Gastrocnemius medialis (tissue), 4 donors: ENCODE measurements at regions not wholly inside any gene's neighbourhood (a gene's known extent, or its start where the extent isn't known, plus 50 kb on each side); places are given as distances from the start of the nearest gene placed in this dataset.

ENCODE experiments used
- ATAC-seq, 2 donors: fragments of 150-250 bp; one replicate each; pipeline ENCODE4 v1.9.1; 2016
- DNase-seq, 2 donors: peaks; one replicate each; pipeline ENCODE4 v3.0.0-alpha.2; 2019
- H3K27ac ChIP-seq, 4 donors: fragments of 200-600 bp; sonication (generic); 1 replicate in 1 of 4; 2 replicates in 3 of 4; pipeline ENCODE4 v1.5.1; 2016 to 2018; ENCODE audit warnings: mild to moderate bottlenecking in 2 of 4, moderate library complexity in 1 of 4
- H3K27me3 ChIP-seq, 3 donors: fragments of 200-600 bp; sonication (generic) in 2 of 3; 1 replicate in 1 of 3; 2 replicates in 2 of 3; pipeline versions ENCODE4 v1.5.1 to v1.6.0; 2016 to 2019; ENCODE audit warnings: mild to moderate bottlenecking in 1 of 3, moderate library complexity in 1 of 3
- H3K36me3 ChIP-seq, 2 donors: fragments of 200-600 bp; sonication (generic) in 1 of 2; one replicate each; pipeline ENCODE4 v1.5.1; 2017 to 2018
- H3K4me1 ChIP-seq, 2 donors: fragments of 200-600 bp; sonication (generic) in 1 of 2; one replicate each; pipeline ENCODE4 v1.5.1; 2016 to 2017; ENCODE audit warnings: mild to moderate bottlenecking in 2 of 2
- H3K4me3 ChIP-seq, 4 donors: fragments of 200-600 bp; sonication (generic) in 3 of 4; 1 replicate in 1 of 4; 2 replicates in 3 of 4; pipeline ENCODE4 v1.5.1; 2016 to 2019; ENCODE audit warnings: mild to moderate bottlenecking in 2 of 4
- H3K9me3 ChIP-seq, 3 donors: fragments of 200-600 bp; sonication (generic) in 2 of 3; 1 replicate in 1 of 3; 2 replicates in 2 of 3; pipeline ENCODE4 v1.5.1; 2016 to 2019
- POLR2A ChIP-seq, 2 donors: fragments of 450-650 bp; IDR thresholded peaks; one replicate each; pipeline ENCODE4 v1.6.1; 2017; ENCODE audit warnings: antibody characterized with exemption in 2 of 2, mild to moderate bottlenecking in 2 of 2, moderate library complexity in 2 of 2
- in situ Hi-C, 4 donors: fragments of 200-750 bp; cut with MboI; loops; one replicate each; pipeline versions ENCODE4 v1.15.0 to v1.8.0; 2017; ENCODE audit warnings: low sequenced_read_pairs in 4 of 4
- intact Hi-C: fragments of 100-400 bp; cut with DNase I; formaldehyde crosslinking; loops from one replicate; pipeline ENCODE4 v1.15.1; 2023; ENCODE audit warnings: low total_unique reads
- TF ChIP-seq, protein P1 (sequence below), 5 experiments: fragments of 450-650 bp in 3 of 5; fragments of 200-600 bp in 2 of 5; sonication (generic) in 2 of 5; IDR thresholded peaks in 4 of 5; conservative IDR thresholded peaks in 1 of 5; 1 replicate in 4 of 5; 2 replicates in 1 of 5; pipeline ENCODE4 v1.5.1; 2016 to 2019; ENCODE audit warnings: antibody characterized with exemption in 5 of 5, mild to moderate bottlenecking in 3 of 5, moderate library complexity in 3 of 5

DNA sequence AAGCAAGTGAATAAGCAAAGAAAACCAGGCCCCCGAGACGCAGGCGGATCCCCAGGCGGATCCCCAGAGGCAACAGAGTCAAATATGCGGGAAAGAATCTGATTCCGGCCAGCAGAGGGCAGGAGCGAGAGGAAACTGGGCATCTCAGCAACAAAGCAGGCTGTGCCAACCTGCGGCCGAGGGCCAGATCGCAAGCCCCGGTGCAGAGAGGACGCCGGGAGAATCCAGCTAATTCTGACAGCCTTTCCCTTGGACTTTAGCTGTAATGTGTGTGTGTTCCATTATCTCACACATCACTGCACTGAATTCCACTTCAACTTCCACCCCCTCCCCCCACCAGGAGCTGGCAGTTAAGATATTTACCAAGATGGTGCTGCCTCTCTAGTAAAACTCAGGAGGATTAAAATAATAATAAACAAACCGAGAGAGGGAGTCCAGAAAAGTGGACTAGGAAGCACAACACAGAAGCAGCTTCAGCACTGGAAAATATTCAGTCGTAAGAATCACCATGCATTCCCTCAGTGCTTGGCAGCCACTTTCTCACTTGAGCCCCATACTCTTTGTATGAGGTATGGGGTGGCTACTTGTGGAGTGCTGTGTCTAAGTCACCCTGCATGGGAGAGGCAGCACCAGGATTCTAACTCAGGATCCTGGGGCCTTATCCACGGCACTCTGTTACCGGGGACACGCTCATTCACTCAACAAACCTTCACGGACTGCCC, 66.2 kb upstream of the SNX9 start:
- Histone ChIP-seq H3K27me3 (no peaks in the 10 kb centered on the region), H3K4me3 (peak overlapping the region in 1 of 4 donors; percentile 12), H3K4me1 (peaks cover 0 to 10% of the 10 kb centered on the region in 2 donors), H3K36me3 (no peaks in the 10 kb centered on the region), H3K9me3 (no peaks in the 10 kb centered on the region), H3K27ac (peak overlapping the region in 1 of 4 donors; percentile 18)
- ATAC-seq (peak; percentile 87 to 91), DNase-seq (peak; percentile 56 to 72)
- intact Hi-C loops (loop anchor here (1.0 to 5.0 kb wide), 3 partner anchors 90 to 315 kb away; no protein-coding TSS in a partner anchor), in situ Hi-C loops (loop anchor here (5.0 to 10.0 kb wide), 3 partner anchors 115 to 120 kb away; no protein-coding TSS in a partner anchor)
- no peak for TF ChIP-seq POLR2A (IDR thresholded peaks at IDR 0.05)
- TF ChIP-seq, protein P1, sequence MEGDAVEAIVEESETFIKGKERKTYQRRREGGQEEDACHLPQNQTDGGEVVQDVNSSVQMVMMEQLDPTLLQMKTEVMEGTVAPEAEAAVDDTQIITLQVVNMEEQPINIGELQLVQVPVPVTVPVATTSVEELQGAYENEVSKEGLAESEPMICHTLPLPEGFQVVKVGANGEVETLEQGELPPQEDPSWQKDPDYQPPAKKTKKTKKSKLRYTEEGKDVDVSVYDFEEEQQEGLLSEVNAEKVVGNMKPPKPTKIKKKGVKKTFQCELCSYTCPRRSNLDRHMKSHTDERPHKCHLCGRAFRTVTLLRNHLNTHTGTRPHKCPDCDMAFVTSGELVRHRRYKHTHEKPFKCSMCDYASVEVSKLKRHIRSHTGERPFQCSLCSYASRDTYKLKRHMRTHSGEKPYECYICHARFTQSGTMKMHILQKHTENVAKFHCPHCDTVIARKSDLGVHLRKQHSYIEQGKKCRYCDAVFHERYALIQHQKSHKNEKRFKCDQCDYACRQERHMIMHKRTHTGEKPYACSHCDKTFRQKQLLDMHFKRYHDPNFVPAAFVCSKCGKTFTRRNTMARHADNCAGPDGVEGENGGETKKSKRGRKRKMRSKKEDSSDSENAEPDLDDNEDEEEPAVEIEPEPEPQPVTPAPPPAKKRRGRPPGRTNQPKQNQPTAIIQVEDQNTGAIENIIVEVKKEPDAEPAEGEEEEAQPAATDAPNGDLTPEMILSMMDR (IDR thresholded peaks at IDR 0.05 in 4 of 5, conservative IDR thresholded peaks at IDR 0.05 in 1 of 5), result peak; percentile 74 to 84 (median 81)

DNA sequence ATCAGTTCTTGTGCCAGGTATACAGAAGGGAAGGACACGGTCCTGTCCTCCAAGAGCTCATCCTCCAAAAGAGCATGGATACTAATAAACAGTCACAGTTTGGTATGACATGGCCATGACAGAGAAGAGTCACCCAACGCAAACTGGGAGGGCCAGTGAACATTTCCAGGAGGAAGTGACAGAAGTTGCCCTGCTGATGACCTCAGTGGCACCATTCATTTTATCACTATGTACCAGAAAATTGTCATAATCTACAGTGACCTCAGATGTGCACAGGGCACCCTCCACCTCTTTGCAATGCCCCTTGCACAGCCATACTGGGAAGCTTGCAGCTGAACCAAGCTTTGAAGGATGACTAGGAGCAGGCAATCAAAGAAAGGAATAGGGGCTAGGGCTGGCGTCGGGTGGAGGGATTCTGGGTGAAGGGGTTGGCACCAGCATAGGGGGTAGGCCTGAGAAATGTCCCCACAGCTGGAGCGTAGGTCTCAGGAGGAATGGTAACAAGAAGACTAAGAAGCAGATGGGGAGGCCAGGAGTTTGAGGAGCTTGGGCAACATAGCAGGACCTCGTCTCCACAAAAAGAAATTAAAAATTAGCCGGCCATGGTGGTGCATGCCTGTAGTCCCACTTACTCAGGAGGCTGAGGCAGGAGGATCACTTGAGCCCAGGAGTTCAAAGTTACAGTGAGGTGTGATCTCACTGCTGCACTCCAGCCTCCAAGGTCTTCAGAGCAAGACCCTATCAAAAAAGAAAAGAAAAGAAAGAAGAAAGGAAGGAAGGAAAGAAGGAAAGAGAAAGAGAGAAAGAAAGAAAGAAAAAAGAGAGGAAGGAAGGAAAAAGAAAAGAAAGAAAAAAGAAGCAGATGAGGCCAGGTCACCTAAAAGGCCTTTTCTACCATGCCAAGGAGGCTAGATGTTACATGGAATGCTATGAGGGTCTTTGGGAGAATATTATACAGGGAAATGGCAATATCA, 65.3 kb upstream of the SNX9 start:
- Histone ChIP-seq H3K27me3 (no peaks in the 10 kb centered on the region), H3K36me3 (no peaks in the 10 kb centered on the region), H3K4me1 (peaks cover 0 to 10% of the 10 kb centered on the region in 2 donors), H3K9me3 (no peaks in the 10 kb centered on the region), H3K4me3 (no peak overlapping the region), H3K27ac (no peak overlapping the region)
- DNase-seq (no peak), ATAC-seq (no peak)
- intact Hi-C loops, result loop anchor here (5.0 kb wide), 1 partner anchor 90 kb away; no protein-coding TSS in a partner anchor
- TF ChIP-seq POLR2A (IDR thresholded peaks at IDR 0.05), result no peak
- TF ChIP-seq, protein P1 (IDR thresholded peaks at IDR 0.05 in 4 of 5, conservative IDR thresholded peaks at IDR 0.05 in 1 of 5), result no peak
- in situ Hi-C loops, result loop anchor here (5.0 to 10.0 kb wide), 3 partner anchors 115 to 120 kb away; no protein-coding TSS in a partner anchor

DNA sequence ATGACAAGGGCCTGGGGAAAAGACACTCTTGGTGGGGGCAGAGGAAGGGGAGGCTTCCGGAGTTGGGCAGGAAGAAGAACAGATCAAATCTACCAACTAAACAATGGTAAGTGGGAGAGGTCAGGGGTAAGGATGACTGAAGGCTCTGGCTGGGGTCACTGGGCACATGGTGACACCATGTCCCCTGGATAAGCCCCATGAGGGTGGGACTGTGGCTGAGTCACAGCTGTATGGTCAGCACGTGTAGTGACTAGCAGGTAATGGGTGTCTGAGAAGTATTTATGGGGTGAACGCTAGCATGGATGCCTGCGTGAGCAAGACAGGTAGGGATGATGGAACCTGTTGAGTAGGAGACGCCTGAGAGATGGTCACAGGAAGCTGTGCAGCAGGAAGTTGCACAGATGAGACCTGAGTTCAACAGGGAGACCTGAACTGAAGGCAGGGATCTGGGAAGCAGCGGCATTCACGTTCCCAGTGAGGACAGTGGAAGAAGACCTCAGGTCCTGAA, 64.5 kb upstream of the SNX9 start:
- Histone ChIP-seq H3K4me1 (peaks cover 7 to 16% of the 10 kb centered on the region in 2 donors), H3K9me3 (no peaks in the 10 kb centered on the region), H3K27me3 (no peaks in the 10 kb centered on the region), H3K4me3 (no peak overlapping the region), H3K27ac (no peak overlapping the region), H3K36me3 (no peaks in the 10 kb centered on the region)
- no peak for ATAC-seq
- intact Hi-C loops, result loop anchor here (5.0 kb wide), 1 partner anchor 91 kb away; no protein-coding TSS in a partner anchor
- in situ Hi-C loops, result loop anchor here (5.0 to 10.0 kb wide), 3 partner anchors 114 to 119 kb away; no protein-coding TSS in a partner anchor
- no peak for DNase-seq
- no peak for TF ChIP-seq POLR2A (IDR thresholded peaks at IDR 0.05)
- TF ChIP-seq, protein P1 (IDR thresholded peaks at IDR 0.05 in 4 of 5, conservative IDR thresholded peaks at IDR 0.05 in 1 of 5), result no peak

DNA sequence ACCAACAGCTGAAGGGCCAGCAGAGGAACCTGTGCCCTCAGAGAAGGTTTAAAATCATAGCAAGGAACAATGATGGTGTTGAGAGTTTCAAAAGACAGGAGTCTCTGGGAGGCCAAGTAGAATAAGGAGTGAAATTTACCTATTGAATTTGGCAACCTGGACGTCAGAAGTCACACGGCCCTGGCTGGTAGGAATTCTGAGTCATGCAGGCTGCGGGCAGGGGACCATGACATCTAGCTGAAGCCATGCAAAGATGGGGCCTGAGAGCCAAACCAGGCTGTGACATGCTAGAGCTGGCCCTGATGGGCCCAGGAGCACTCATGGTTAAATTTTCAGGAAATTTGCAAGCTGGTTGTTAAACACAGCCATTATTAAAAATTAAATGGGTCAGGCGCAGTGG, 64.0 kb upstream of the SNX9 start:
- TF ChIP-seq, protein P1 (IDR thresholded peaks at IDR 0.05 in 4 of 5, conservative IDR thresholded peaks at IDR 0.05 in 1 of 5), result no peak
- Histone ChIP-seq H3K27me3 (no peaks in the 10 kb centered on the region), H3K27ac (no peak overlapping the region), H3K4me3 (no peak overlapping the region), H3K9me3 (no peaks in the 10 kb centered on the region), H3K36me3 (no peaks in the 10 kb centered on the region), H3K4me1 (peaks cover 12 to 21% of the 10 kb centered on the region in 2 donors)
- DNase-seq (no peak), ATAC-seq (no peak)
- intact Hi-C loops, result loop anchor here (5.0 kb wide), 1 partner anchor 92 kb away; no protein-coding TSS in a partner anchor
- in situ Hi-C loops, result loop anchor here (5.0 to 10.0 kb wide), 3 partner anchors 113 to 118 kb away; no protein-coding TSS in a partner anchor
